WTC11 (cell line): ENCODE measurements at regions not wholly inside any gene's neighbourhood (a gene's known extent, or its start where the extent isn't known, plus 50 kb on each side); places are given as distances from the start of the nearest gene placed in this dataset.

Source experiments
- ATAC-seq: fragments of 200-7000 bp; cut with Tn5 transposase; 2 replicates; pipeline ENCODE4 v1.10.0; 2021; ENCODE audit warnings: mild to moderate bottlenecking, moderate library complexity
- CTCF ChIA-PET: fragments of 300-600 bp; sonication (Branson Sonifier 250); formaldehyde crosslinking; loops from one replicate; lab custom pipeline; 2021; ENCODE audit warnings: antibody characterized with exemption; lab: Charles Lee
- POLR2A ChIA-PET: fragments of 350-600 bp; sonication (Branson Sonifier 250); formaldehyde crosslinking; loops from one replicate; lab custom pipeline; 2021; ENCODE audit warnings: antibody characterized with exemption; lab: Charles Lee
- DNase-seq: peaks from one replicate; pipeline ENCODE4 v3.0.0; 2021; ENCODE audit warnings: low spot score
- H3K27ac Mint-ChIP-seq: 2 replicates; pipeline ENCODE4 v1.8.0; 2021; ENCODE audit warnings: mixed read lengths
- H3K27me3 Mint-ChIP-seq: 2 replicates; pipeline ENCODE4 v1.8.0; 2021; ENCODE audit warnings: low read depth, mild to moderate bottlenecking, moderate library complexity, mixed read lengths
- H3K36me3 Mint-ChIP-seq: 2 replicates; pipeline ENCODE4 v1.8.0; 2021; ENCODE audit warnings: mixed read lengths
- H3K4me1 Mint-ChIP-seq: 2 replicates; pipeline ENCODE4 v1.8.0; 2022; ENCODE audit warnings: mixed read lengths
- H3K4me3 Mint-ChIP-seq: 2 replicates; pipeline ENCODE4 v1.8.0; 2021; ENCODE audit warnings: mild to moderate bottlenecking, moderate library complexity, mixed read lengths
- H3K9me3 Mint-ChIP-seq: 2 replicates; pipeline ENCODE4 v1.8.0; 2021; ENCODE audit warnings: mixed read lengths
- CDX4 ChIP-seq: fragments of 250-450 bp; sonication (Bioruptor Pico); IDR thresholded peaks from 2 replicates; pipeline ENCODE4 v1.9.0; 2021; ENCODE audit warnings: moderate library complexity, mild to moderate bottlenecking, inconsistent platforms, borderline replicate concordance
- CTCF ChIP-seq: fragments of 200-600 bp; IDR thresholded peaks from 2 replicates; pipeline ENCODE4 v1.8.0; 2022; ENCODE audit warnings: antibody characterized with exemption
- E2F4 ChIP-seq: sonication (generic); formaldehyde crosslinking; IDR thresholded peaks from 2 replicates; pipeline ENCODE4 v1.8.1; 2022; ENCODE audit warnings: low read depth, mild to moderate bottlenecking, moderate library complexity, missing genetic modification reagents, borderline replicate concordance
- E2F5 ChIP-seq: sonication (generic); formaldehyde crosslinking; IDR thresholded peaks from 2 replicates; pipeline ENCODE4 v1.8.1; 2022; ENCODE audit warnings: mild to moderate bottlenecking, moderate library complexity, missing genetic modification reagents
- ELF4 ChIP-seq: sonication (generic); formaldehyde crosslinking; IDR thresholded peaks from 2 replicates; pipeline ENCODE4 v1.8.1; 2022; ENCODE audit warnings: low read depth, mild to moderate bottlenecking, moderate library complexity, missing genetic modification reagents
- ETV6 ChIP-seq: sonication (generic); formaldehyde crosslinking; IDR thresholded peaks from 2 replicates; pipeline ENCODE4 v1.8.1; 2022; ENCODE audit warnings: mild to moderate bottlenecking, missing genetic modification reagents
- FOXK1 ChIP-seq: sonication (generic); formaldehyde crosslinking; IDR thresholded peaks from 2 replicates; pipeline ENCODE4 v1.8.0; 2022; ENCODE audit warnings: mild to moderate bottlenecking, moderate library complexity, missing genetic modification reagents
- GABPB1 ChIP-seq: sonication (generic); formaldehyde crosslinking; IDR thresholded peaks from 2 replicates; pipeline ENCODE4 v1.8.1; 2023; ENCODE audit warnings: mild to moderate bottlenecking, missing genetic modification reagents
- IRF2 ChIP-seq: sonication (generic); formaldehyde crosslinking; IDR thresholded peaks from 2 replicates; pipeline ENCODE4 v1.8.0; 2022; ENCODE audit warnings: low read depth, missing genetic modification reagents, borderline replicate concordance
- JAZF1 ChIP-seq: fragments of 250-450 bp; sonication (Bioruptor Pico); IDR thresholded peaks from 2 replicates; pipeline ENCODE4 v1.9.0; 2021; ENCODE audit warnings: moderate library complexity, mild to moderate bottlenecking, inconsistent platforms
- MYBL2 ChIP-seq: sonication (generic); formaldehyde crosslinking; IDR thresholded peaks from 2 replicates; pipeline ENCODE4 v1.8.1; 2023; ENCODE audit warnings: mild to moderate bottlenecking, moderate library complexity, missing genetic modification reagents
- NR2C2 ChIP-seq: sonication (generic); formaldehyde crosslinking; IDR thresholded peaks from 2 replicates; pipeline ENCODE4 v1.8.0; 2022; ENCODE audit warnings: mild to moderate bottlenecking, missing genetic modification reagents
- OVOL2 ChIP-seq: fragments of 250-450 bp; sonication (Bioruptor Pico); IDR thresholded peaks from 2 replicates; pipeline ENCODE4 v1.9.0; 2021; ENCODE audit warnings: mild to moderate bottlenecking, borderline replicate concordance
- PREB ChIP-seq: sonication (generic); formaldehyde crosslinking; IDR thresholded peaks from 2 replicates; pipeline ENCODE4 v1.8.1; 2022; ENCODE audit warnings: mild to moderate bottlenecking, missing genetic modification reagents, moderate library complexity, borderline replicate concordance
- SMAD3 ChIP-seq: sonication (generic); formaldehyde crosslinking; IDR thresholded peaks from 2 replicates; pipeline ENCODE4 v1.8.0; 2022; ENCODE audit warnings: missing genetic modification reagents, mild to moderate bottlenecking, borderline replicate concordance
- SOX15 ChIP-seq: fragments of 250-450 bp; sonication (Bioruptor Pico); IDR thresholded peaks from 2 replicates; pipeline ENCODE4 v1.9.0; 2021; ENCODE audit warnings: mild to moderate bottlenecking
- STAT6 ChIP-seq: sonication (generic); formaldehyde crosslinking; conservative IDR thresholded peaks from 2 replicates; pipeline ENCODE4 v1.8.1; 2023; ENCODE audit warnings: mild to moderate bottlenecking, low read depth, missing genetic modification reagents, moderate library complexity
- TEAD1 ChIP-seq: sonication (generic); formaldehyde crosslinking; IDR thresholded peaks from 2 replicates; pipeline ENCODE4 v1.8.0; 2022; ENCODE audit warnings: mild to moderate bottlenecking, missing genetic modification reagents
- TEAD4 ChIP-seq: sonication (generic); formaldehyde crosslinking; IDR thresholded peaks from 2 replicates; pipeline ENCODE4 v1.8.0; 2022; ENCODE audit warnings: mild to moderate bottlenecking, missing genetic modification reagents
- USF2 ChIP-seq: sonication (generic); formaldehyde crosslinking; IDR thresholded peaks from 2 replicates; pipeline ENCODE4 v1.8.1; 2023; ENCODE audit warnings: mild to moderate bottlenecking, missing genetic modification reagents, moderate library complexity
- ZBTB21 ChIP-seq: sonication (generic); formaldehyde crosslinking; IDR thresholded peaks from 2 replicates; pipeline ENCODE4 v1.8.1; 2023; ENCODE audit warnings: mild to moderate bottlenecking, missing genetic modification reagents, borderline replicate concordance
- ZNF138 ChIP-seq: sonication (generic); formaldehyde crosslinking; conservative IDR thresholded peaks from 2 replicates; pipeline ENCODE4 v1.8.1; 2022; ENCODE audit warnings: mild to moderate bottlenecking, moderate library complexity, missing genetic modification reagents
- ZNF219 ChIP-seq: sonication (generic); formaldehyde crosslinking; IDR thresholded peaks from 2 replicates; pipeline ENCODE4 v1.8.0; 2023; ENCODE audit warnings: missing genetic modification reagents, mild to moderate bottlenecking, borderline replicate concordance
- ZNF396 ChIP-seq: fragments of 250-450 bp; sonication (Bioruptor Pico); IDR thresholded peaks from 2 replicates; pipeline ENCODE4 v1.8.0; 2021; ENCODE audit warnings: mild to moderate bottlenecking, moderate library complexity, borderline replicate concordance
- ZNF416 ChIP-seq: fragments of 250-450 bp; sonication (Bioruptor Pico); IDR thresholded peaks from 2 replicates; pipeline ENCODE4 v1.9.0; 2021; ENCODE audit warnings: mild to moderate bottlenecking, inconsistent platforms
- ZNF671 ChIP-seq: fragments of 250-450 bp; sonication (Bioruptor Pico); IDR thresholded peaks from 2 replicates; pipeline ENCODE4 v1.8.0; 2021; ENCODE audit warnings: mild to moderate bottlenecking

- H3K9me3 Mint-ChIP-seq: no peaks in the 10 kb centered on the region
- DNase-seq (no peak), ATAC-seq (no peak)
- ChIA-PET POLR2A (no interaction called here), CTCF (no interaction called here)
- H3K36me3 Mint-ChIP-seq: no peaks in the 10 kb centered on the region
- peaks cover 10% of the 10 kb centered on the region for H3K27me3 Mint-ChIP-seq
- TF ChIP-seq E2F4 (CRISPR knock-in tag) (no peak), PREB (CRISPR knock-in tag) (no peak), MYBL2 (CRISPR knock-in tag) (no peak), USF2 (no peak), FOXK1 (CRISPR knock-in tag) (no peak), NR2C2 (no peak), E2F5 (CRISPR knock-in tag) (no peak), ZNF671 (CRISPR knock-in tag) (no peak), TEAD1 (CRISPR knock-in tag) (no peak), ZNF396 (CRISPR knock-in tag) (no peak), ZNF416 (CRISPR knock-in tag) (no peak), TEAD4 (no peak), ZNF219 (CRISPR knock-in tag) (no peak), SOX15 (CRISPR knock-in tag) (no peak), STAT6 (CRISPR knock-in tag) (no peak), ZNF138 (CRISPR knock-in tag) (no peak), IRF2 (CRISPR knock-in tag) (no peak), OVOL2 (CRISPR knock-in tag) (no peak), ZBTB21 (CRISPR knock-in tag) (no peak)
- no peak overlapping the region for H3K27ac Mint-ChIP-seq
- no peak overlapping the region for H3K4me3 Mint-ChIP-seq
- peaks cover 30% of the 10 kb centered on the region for H3K4me1 Mint-ChIP-seq
Measured at GRCh38 chr2:19783935-19784334, 117.8 kb downstream of the TTC32 start.

GRCh38 chr2:19776941-19777514 is 124.8 kb downstream of the TTC32 start:
- no peaks in the 10 kb centered on the region for H3K9me3 Mint-ChIP-seq
- DNase-seq: no peak
- no peak for ATAC-seq
- H3K4me3 Mint-ChIP-seq: no peak overlapping the region
- peaks cover 8% of the 10 kb centered on the region for H3K27me3 Mint-ChIP-seq
- H3K4me1 Mint-ChIP-seq: peaks cover 32% of the 10 kb centered on the region
- H3K36me3 Mint-ChIP-seq: no peaks in the 10 kb centered on the region
- CTCF ChIA-PET: interaction anchor here (1.6 kb wide), 1 partner anchor 31 kb away, joined by 3 read pairs; no protein-coding TSS in a partner anchor
- H3K27ac Mint-ChIP-seq: no peak overlapping the region
- POLR2A ChIA-PET: no interaction called here
- TF ChIP-seq ZNF416 (CRISPR knock-in tag) (no peak), ETV6 (CRISPR knock-in tag) (no peak), ELF4 (CRISPR knock-in tag) (no peak), CDX4 (CRISPR knock-in tag) (no peak), SMAD3 (no peak), GABPB1 (CRISPR knock-in tag) (no peak), JAZF1 (no peak), E2F4 (CRISPR knock-in tag) (no peak), ZBTB21 (CRISPR knock-in tag) (no peak), CTCF (no peak), MYBL2 (CRISPR knock-in tag) (no peak)
